ENCODE measurements at regions not wholly inside any gene's neighbourhood (a gene's known extent, or its start where the extent isn't known, plus 50 kb on each side); places are given as distances from the start of the nearest gene placed in this dataset.

DNA sequence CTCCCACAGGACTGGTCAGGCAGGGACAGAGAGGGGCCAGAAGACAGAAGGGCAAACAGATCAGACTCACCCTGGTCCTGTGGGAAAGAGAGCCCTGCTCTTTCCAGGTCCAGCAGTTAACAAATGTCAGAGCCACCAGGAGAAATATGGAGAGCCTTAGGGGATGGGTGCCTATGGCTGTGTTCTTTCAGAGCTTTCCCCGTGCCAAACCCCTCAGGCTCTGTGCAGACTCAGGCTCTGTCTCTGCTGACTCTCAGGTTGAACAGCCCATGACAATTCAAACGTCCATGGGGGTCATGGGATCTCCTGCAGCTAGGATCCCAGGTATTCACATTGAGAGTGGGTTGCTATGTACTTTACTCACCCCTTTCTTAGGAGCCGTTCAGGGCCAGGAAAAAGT lies 120.8 kb upstream of the ERBB4 start:
- TF ChIP-seq, protein P1, sequence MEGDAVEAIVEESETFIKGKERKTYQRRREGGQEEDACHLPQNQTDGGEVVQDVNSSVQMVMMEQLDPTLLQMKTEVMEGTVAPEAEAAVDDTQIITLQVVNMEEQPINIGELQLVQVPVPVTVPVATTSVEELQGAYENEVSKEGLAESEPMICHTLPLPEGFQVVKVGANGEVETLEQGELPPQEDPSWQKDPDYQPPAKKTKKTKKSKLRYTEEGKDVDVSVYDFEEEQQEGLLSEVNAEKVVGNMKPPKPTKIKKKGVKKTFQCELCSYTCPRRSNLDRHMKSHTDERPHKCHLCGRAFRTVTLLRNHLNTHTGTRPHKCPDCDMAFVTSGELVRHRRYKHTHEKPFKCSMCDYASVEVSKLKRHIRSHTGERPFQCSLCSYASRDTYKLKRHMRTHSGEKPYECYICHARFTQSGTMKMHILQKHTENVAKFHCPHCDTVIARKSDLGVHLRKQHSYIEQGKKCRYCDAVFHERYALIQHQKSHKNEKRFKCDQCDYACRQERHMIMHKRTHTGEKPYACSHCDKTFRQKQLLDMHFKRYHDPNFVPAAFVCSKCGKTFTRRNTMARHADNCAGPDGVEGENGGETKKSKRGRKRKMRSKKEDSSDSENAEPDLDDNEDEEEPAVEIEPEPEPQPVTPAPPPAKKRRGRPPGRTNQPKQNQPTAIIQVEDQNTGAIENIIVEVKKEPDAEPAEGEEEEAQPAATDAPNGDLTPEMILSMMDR (IDR thresholded peaks at IDR 0.05; ENCODE audit: low read depth, low read length), result no peak
- no peak overlapping the region for H3K4me3 ChIP-seq (ENCODE audit: low read depth, low read length)

DNA sequence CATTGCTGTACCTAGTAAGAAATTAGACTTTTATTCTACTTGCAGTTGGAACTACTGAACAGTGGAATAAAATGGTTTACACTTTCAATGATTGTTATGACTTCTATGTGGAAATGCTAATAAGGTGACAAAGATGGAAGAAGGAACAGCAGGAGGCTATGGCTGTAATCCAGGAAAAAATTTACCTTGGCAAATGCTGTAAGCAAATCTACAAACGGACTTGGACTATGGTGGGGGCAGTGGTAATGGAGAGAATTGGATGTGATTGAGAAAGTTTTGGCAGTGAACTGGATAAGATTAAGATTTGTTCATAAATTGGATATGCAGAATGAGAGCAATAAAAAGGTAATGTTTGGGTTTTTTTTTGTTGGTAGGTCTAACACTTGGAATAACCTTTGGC lies 111.0 kb upstream of the ERBB4 start:
- H3K4me3 ChIP-seq (ENCODE audit: low read depth, low read length), result no peak overlapping the region
- TF ChIP-seq, protein P1 (IDR thresholded peaks at IDR 0.05; ENCODE audit: low read depth, low read length), result no peak

DNA sequence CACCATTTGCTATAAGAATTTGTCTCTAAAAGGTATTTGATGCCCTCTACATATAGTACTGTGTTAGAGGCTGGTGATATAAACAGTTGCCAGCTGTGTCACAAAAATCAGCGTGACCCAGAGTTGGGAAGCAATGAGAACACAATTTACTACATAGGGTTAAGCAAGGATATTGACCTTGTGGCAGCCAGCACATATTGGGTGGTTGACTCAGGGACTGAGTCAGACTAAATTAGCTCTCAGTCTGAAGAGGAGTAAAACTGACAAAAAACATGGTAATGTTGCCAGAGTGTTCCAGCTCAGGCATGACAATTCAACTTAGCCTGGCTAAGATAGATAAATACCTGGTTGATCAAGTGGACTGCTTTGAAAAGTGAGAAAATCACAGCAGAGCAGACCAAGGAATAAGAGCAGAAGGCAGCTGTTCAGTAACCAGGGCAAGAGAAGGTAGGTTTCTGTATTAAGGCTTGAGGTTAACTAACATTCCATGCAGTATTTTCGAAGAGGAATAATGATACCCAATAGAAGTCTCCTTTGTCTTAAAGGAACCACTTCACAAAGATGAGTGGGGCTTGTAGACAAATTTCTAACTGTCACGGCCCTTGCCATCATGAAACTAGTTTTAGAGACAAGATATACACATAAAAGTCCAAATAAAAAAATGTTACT lies 108.2 kb upstream of the ERBB4 start:
- H3K4me3 ChIP-seq (ENCODE audit: low read depth, low read length), result no peak overlapping the region
- TF ChIP-seq, protein P1 (IDR thresholded peaks at IDR 0.05; ENCODE audit: low read depth, low read length), result no peak

DNA sequence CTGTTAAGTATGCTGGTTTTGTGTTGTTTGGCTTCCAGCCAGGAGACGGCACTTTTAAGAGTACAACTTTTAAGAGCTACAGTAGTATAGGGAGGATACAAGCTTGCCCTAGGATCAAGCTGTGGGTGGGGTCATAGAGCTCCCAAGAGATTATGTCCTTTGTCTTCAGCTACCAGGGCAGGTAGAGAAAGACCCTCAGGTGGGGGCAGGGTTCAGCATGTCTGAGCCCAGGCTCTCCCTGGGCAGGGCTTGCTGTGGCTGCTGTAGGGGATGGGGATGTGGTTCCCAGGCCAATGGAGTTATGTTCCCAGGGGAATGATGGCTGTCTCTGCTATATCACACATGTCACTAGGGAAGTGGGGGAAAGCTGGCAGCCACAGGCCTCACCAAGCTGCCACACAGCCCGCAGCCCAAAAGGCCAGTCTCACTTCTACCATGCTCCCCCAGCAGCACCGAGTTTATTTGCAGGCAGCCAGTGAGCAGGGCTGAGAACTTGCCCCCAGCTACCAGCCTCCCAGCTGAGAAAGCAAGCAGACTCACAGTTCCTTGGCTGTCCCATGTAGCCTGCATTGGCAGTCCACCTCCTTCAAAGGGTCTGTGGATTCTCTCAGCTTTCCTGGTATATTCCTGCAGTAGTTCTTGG lies 105.7 kb upstream of the ERBB4 start:
- TF ChIP-seq, protein P1 (IDR thresholded peaks at IDR 0.05; ENCODE audit: low read depth, low read length), result no peak
- H3K4me3 ChIP-seq (ENCODE audit: low read depth, low read length), result no peak overlapping the region

DNA sequence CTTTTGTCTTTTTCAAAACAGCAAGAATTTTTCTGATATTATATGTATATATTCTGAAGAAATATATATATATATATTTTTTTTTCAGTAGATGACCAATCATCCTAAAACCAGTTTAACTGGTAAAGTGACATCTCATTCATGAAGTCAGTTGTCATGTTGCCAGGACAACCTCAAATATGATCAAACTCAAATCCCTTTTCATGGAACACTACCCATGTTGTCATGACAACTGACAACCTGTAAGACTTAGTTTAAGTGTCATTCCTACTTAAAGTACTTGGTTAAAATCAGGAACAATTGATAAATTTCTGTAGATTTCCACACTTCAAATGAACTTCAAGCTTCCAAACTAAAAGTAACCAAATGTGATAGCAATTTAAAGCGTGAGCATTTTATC lies 101.8 kb upstream of the ERBB4 start:
- no peak overlapping the region for H3K4me3 ChIP-seq (ENCODE audit: low read depth, low read length)
- TF ChIP-seq, protein P1 (IDR thresholded peaks at IDR 0.05; ENCODE audit: low read depth, low read length), result no peak

DNA sequence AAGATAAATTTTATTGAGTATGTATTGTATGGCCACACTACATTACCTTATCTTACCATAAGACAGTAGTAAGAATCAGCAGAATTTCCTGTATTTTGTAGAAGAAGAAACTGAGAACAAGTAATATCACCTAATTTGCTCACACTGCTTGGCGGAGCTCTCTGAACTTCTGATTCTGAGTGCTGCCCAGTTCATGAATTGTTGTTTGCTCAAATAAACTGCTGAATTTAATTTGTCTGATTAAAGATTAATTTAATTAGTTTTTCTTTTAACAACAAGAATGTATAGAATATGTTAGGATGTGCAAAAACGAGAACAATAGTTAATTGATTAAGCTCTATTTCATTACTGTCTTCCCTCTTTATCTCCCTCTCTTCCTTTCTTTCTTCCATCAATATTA lies 100.1 kb upstream of the ERBB4 start:
- H3K4me3 ChIP-seq (ENCODE audit: low read depth, low read length), result no peak overlapping the region
- TF ChIP-seq, protein P1 (IDR thresholded peaks at IDR 0.05; ENCODE audit: low read depth, low read length), result no peak

DNA sequence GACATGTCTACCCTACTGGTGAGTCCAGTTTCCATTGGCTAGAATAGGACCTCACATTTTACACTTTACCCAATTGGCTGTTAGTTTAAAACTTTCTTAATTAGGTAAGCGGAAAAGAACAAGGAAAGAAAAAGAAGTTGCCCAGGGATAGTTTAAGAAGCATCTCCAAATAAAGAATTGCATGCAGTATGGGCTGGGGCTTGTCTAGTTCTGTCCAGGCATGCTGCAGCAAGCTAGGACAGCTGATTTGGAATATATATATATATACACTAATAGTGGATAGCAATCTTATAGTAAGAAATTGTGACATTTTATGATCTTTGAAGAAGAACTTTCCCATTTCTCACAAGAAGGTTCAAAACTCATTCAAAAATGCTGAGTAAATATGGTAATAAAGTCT lies 90.0 kb upstream of the ERBB4 start:
- TF ChIP-seq, protein P1 (IDR thresholded peaks at IDR 0.05; ENCODE audit: low read depth, low read length), result no peak
- no peak overlapping the region for H3K4me3 ChIP-seq (ENCODE audit: low read depth, low read length)

All from WI38 (cell line).